GM12878 (cell line): ENCODE measurements at regions not wholly inside any gene's neighbourhood (a gene's known extent, or its start where the extent isn't known, plus 50 kb on each side); places are given as distances from the start of the nearest gene placed in this dataset.

Source experiments
- ATAC-seq: fragments of 200-7000 bp; cut with Tn5 transposase; 3 replicates; pipeline ENCODE4 v1.9.1; 2020; ENCODE audit warnings: mild to moderate bottlenecking, moderate library complexity
- BruUV-seq: library from RNA; stranded (reverse); fragments of 400-500 nt; replicated peaks from 2 replicates; lab custom pipeline; 2021; lab: Mats Ljungman, UMichigan
- CTCF ChIA-PET: fragments of 300-600 bp; sonication (Branson Sonifier 250); formaldehyde crosslinking; extraction: SDS; loops from one replicate; lab custom pipeline; 2021; ENCODE audit warnings: inconsistent platforms; lab: Yijun Ruan, JAX
- POLR2A ChIA-PET: fragments of 350-600 bp; formaldehyde crosslinking; extraction: SDS; loops from one replicate; lab custom pipeline; 2021; ENCODE audit warnings: inconsistent platforms; lab: Charles Lee
- RAD21 ChIA-PET: fragments of 300-600 bp; sonication (Branson Sonifier 250); formaldehyde crosslinking; loops from one replicate; lab custom pipeline; 2023; ENCODE audit warnings: antibody characterized with exemption; ENCODE audit not compliant: unreplicated experiment; lab: Charles Lee
- SMC1A ChIA-PET: fragments of 300-600 bp; sonication (Branson Sonifier 250); formaldehyde crosslinking; loops from one replicate; lab custom pipeline; 2023; ENCODE audit not compliant: unreplicated experiment, uncharacterized antibody; lab: Charles Lee
- DNase-seq: peaks from one replicate; pipeline ENCODE4 v3.0.0-alpha.2; 2011; ENCODE audit warnings: low read depth, low spot score
- FAIRE-seq: peaks from 3 replicates; lab custom pipeline; 2011; peaks lifted over from hg19 to GRCh38; lab: Jason Lieb, UNC
- H2AFZ ChIP-seq: 2 replicates; pipeline ENCODE4 v1.6.0; 2011; ENCODE audit warnings: low read depth, low read length, control low read depth; ENCODE audit not compliant: control insufficient read depth
- H3K27ac ChIP-seq: 2 replicates; pipeline ENCODE4 v1.5.1; 2011; ENCODE audit warnings: control low read depth; ENCODE audit not compliant: control insufficient read depth, insufficient read depth
- H3K27me3 ChIP-seq, 2 experiments: replicated peaks in 1 of 2; 2 replicates each; pipeline versions ENCODE4 v1.6.0 to v1.6.1; 2011; ENCODE audit warnings: low read length in 1 of 2; ENCODE audit not compliant: control insufficient read depth in 2 of 2, insufficient read depth in 2 of 2
- H3K36me3 ChIP-seq, 2 experiments: 2 replicates each; pipeline ENCODE4 v1.5.1; 2011; ENCODE audit warnings: low read length in 1 of 2; ENCODE audit not compliant: control insufficient read depth in 2 of 2, insufficient read depth in 2 of 2
- H3K4me1 ChIP-seq: 2 replicates; pipeline ENCODE4 v1.6.1; 2011; ENCODE audit warnings: mild to moderate bottlenecking, low read length, moderate library complexity, mixed read lengths; ENCODE audit not compliant: control insufficient read depth, insufficient read depth
- H3K4me2 ChIP-seq: 2 replicates; pipeline ENCODE4 v1.6.0; 2011; ENCODE audit warnings: control low read depth; ENCODE audit not compliant: control insufficient read depth, insufficient read depth
- H3K4me3 ChIP-seq: fragments of 200-600 bp; sonication (generic); 2 replicates; pipeline ENCODE4 v1.5.1; 2016
- H3K79me2 ChIP-seq: 2 replicates; pipeline ENCODE4 v1.6.0; 2011; ENCODE audit warnings: low read length; ENCODE audit not compliant: control insufficient read depth, insufficient read depth
- H3K9ac ChIP-seq: 2 replicates; pipeline ENCODE4 v1.8.0; 2011; ENCODE audit warnings: low read length, control low read depth, mixed read lengths; ENCODE audit not compliant: control insufficient read depth, insufficient read depth
- H3K9me3 ChIP-seq: replicated peaks from 3 replicates; pipeline ENCODE4 v1.5.1; 2011; ENCODE audit warnings: mild to moderate bottlenecking, low read length; ENCODE audit not compliant: control insufficient read depth, insufficient read depth
- H4K20me1 ChIP-seq: 2 replicates; pipeline ENCODE4 v1.6.0; 2011; ENCODE audit not compliant: control insufficient read depth, insufficient read depth
- ASH2L ChIP-seq: fragments of 300-600, 200-600 bp; sonication (generic); IDR thresholded peaks from 2 replicates; pipeline ENCODE4 v1.6.1; 2017; ENCODE audit warnings: low read depth, mild to moderate bottlenecking, borderline replicate concordance
- KDM1A ChIP-seq: fragments of 200-600 bp; sonication (generic); IDR thresholded peaks from 2 replicates; pipeline ENCODE4 v1.6.1; 2016; ENCODE audit warnings: borderline replicate concordance
- POLR2A ChIP-seq: IDR thresholded peaks from 2 replicates; pipeline ENCODE4 v1.6.1; 2011; ENCODE audit warnings: low read depth, mild to moderate bottlenecking, low read length
- ZBTB40 ChIP-seq: fragments of 450-650 bp; IDR thresholded peaks from 2 replicates; pipeline ENCODE4 v1.6.1; 2016; ENCODE audit warnings: mild to moderate bottlenecking, moderate library complexity, borderline replicate concordance
- ZSCAN29 ChIP-seq: fragments of 450-650 bp; IDR thresholded peaks from 2 replicates; pipeline ENCODE4 v1.6.1; 2017; ENCODE audit warnings: mild to moderate bottlenecking, moderate library complexity
- WGBS: methylation state at CpG from one replicate; pipeline ENCODE4 v1.1.6; 2016; ENCODE audit warnings: low lambda C conversion rate; ENCODE audit not compliant: insufficient replicate concordance, insufficient coverage; ENCODE audit errors: missing lambda C conversion rate; 5-methylcytosine and 5-hydroxymethylcytosine counted together
- in situ Hi-C: fragments of 300-500 bp; cut with MboI; formaldehyde crosslinking; loops from 9 replicates; pipeline ENCODE4 v1.14.3; 2018; ENCODE audit warnings: mixed read lengths
- intact Hi-C: fragments of 100-400 bp; cut with micrococcal nuclease; formaldehyde crosslinking; loops from one replicate; pipeline ENCODE4 v1.14.2; 2022; ENCODE audit not compliant: unreplicated experiment
- TF ChIP-seq, protein P1 (sequence below): IDR thresholded peaks from 2 replicates; pipeline ENCODE4 v1.6.1; 2012; ENCODE audit warnings: improper control_type of control experiment, low read depth, low read length; ENCODE audit not compliant: insufficient replicate concordance

DNA sequence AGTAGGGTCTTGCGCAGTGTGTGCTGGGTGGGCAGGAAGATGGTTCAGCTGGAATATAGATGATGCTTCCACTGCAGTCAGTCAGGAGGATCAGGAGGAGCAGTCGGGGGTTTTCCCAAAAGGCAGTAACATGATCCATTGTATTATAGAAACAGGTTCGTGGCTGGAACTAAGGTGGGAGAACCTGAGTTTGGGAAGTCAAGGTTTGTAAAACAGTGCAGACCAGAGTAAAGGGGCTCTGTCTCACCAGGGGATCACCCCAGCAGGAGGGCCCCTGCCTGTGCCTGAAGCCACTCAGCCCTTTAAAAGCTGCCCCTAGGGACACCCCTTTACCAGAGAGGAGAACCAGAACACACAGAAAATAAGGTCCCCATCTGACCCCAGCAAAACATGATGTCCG is 213.4 kb downstream of the AUH start (continued):
- TF ChIP-seq, protein P1, sequence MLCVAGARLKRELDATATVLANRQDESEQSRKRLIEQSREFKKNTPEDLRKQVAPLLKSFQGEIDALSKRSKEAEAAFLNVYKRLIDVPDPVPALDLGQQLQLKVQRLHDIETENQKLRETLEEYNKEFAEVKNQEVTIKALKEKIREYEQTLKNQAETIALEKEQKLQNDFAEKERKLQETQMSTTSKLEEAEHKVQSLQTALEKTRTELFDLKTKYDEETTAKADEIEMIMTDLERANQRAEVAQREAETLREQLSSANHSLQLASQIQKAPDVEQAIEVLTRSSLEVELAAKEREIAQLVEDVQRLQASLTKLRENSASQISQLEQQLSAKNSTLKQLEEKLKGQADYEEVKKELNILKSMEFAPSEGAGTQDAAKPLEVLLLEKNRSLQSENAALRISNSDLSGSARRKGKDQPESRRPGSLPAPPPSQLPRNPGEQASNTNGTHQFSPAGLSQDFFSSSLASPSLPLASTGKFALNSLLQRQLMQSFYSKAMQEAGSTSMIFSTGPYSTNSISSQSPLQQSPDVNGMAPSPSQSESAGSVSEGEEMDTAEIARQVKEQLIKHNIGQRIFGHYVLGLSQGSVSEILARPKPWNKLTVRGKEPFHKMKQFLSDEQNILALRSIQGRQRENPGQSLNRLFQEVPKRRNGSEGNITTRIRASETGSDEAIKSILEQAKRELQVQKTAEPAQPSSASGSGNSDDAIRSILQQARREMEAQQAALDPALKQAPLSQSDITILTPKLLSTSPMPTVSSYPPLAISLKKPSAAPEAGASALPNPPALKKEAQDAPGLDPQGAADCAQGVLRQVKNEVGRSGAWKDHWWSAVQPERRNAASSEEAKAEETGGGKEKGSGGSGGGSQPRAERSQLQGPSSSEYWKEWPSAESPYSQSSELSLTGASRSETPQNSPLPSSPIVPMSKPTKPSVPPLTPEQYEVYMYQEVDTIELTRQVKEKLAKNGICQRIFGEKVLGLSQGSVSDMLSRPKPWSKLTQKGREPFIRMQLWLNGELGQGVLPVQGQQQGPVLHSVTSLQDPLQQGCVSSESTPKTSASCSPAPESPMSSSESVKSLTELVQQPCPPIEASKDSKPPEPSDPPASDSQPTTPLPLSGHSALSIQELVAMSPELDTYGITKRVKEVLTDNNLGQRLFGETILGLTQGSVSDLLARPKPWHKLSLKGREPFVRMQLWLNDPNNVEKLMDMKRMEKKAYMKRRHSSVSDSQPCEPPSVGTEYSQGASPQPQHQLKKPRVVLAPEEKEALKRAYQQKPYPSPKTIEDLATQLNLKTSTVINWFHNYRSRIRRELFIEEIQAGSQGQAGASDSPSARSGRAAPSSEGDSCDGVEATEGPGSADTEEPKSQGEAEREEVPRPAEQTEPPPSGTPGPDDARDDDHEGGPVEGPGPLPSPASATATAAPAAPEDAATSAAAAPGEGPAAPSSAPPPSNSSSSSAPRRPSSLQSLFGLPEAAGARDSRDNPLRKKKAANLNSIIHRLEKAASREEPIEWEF = no peak
- no peak for TF ChIP-seq ASH2L
- no peak for TF ChIP-seq KDM1A
- TF ChIP-seq, all 136 proteins: peak for 0

GRCh38 chr9:91150273-91150997 is 211.3 kb downstream of the AUH start:
- peaks cover 37% of the 10 kb centered on the region for H3K4me1 ChIP-seq
- intact Hi-C loops = loop anchor here (5.0 kb wide), 1 partner anchor 42 kb away; no protein-coding TSS in a partner anchor

More at GRCh38 chr9:91150273-91150997, 211.3 kb downstream of the AUH start:
- DNase-seq (no peak), FAIRE-seq (no peak), ATAC-seq (no peak)
- Histone ChIP-seq H3K79me2 (no peaks in the 10 kb centered on the region), H3K27me3 (peaks cover under 1 to 7% of the 10 kb centered on the region in 2 experiments; a peak in 1 of 4 replicates), H3K36me3 (no peaks in the 10 kb centered on the region), H3K9me3 (peaks cover 16% of the 10 kb centered on the region), H3K9ac (no peak overlapping the region), H2AFZ (no peak overlapping the region), H3K4me3 (0 out of 2 replicates have a peak overlapping the region, but pooled peaks have one; percentile 3), H4K20me1 (no peaks in the 10 kb centered on the region)
- POLR2A ChIA-PET = interaction anchor here (0.6 to 1.6 kb wide), 2 partner anchors 58 to 236 kb away, joined by 3 to 5 read pairs; no protein-coding TSS in a partner anchor
- RAD21 ChIA-PET = interaction anchor here (0.8 to 1.4 kb wide), 5 partner anchors 14 to 211 kb away, joined by 3 to 11 read pairs (median 3); no protein-coding TSS in a partner anchor
- 52% methylated on average over 3 of the region's 3 CpGs for WGBS
- in situ Hi-C loops = no loop called here
- SMC1A ChIA-PET = interaction anchor here (1.1 to 2.8 kb wide), 6 partner anchors 12 to 210 kb away, joined by 3 to 9 read pairs (median 6); no protein-coding TSS in a partner anchor
- no TSS peak for BruUV-seq
- CTCF ChIA-PET = interaction anchor here (0.8 to 1.1 kb wide), 2 partner anchors 50 to 61 kb away, joined by 3 to 4 read pairs; no protein-coding TSS in a partner anchor
- no peak for TF ChIP-seq ZSCAN29
- TF ChIP-seq ZBTB40 = peak; percentile 56; the same call in 1 of the 2 replicates
- TF ChIP-seq POLR2A = no peak
- TF ChIP-seq, all 136 proteins: peak for 1
- Histone ChIP-seq H3K27ac (peak overlapping the region; percentile 35; the same call in 1 of the 2 replicates), H3K4me2 (peak overlapping the region; percentile 51)
